ENCODE measurements at regions not wholly inside any gene's neighbourhood (a gene's known extent, or its start where the extent isn't known, plus 50 kb on each side); places are given as distances from the start of the nearest gene placed in this dataset.

- Histone ChIP-seq H3K79me2 (no peaks in the 10 kb centered on the region), H3K4me1 (ENCODE audit: insufficient read depth) (peaks cover 16% of the 10 kb centered on the region), H3K27ac (no peak overlapping the region), H4K20me1 (ENCODE audit: insufficient read depth, poor library complexity, severe bottlenecking) (no peaks in the 10 kb centered on the region), H3K27me3 (no peaks in the 10 kb centered on the region), H3K9me2 (replicated peaks; ENCODE audit: insufficient read depth) (no peaks in the 10 kb centered on the region), H3K9me3 (ENCODE audit: low read depth) (no peaks in the 10 kb centered on the region), H3K4me3 (no peak overlapping the region), H3K4me2 (no peak overlapping the region), H2AFZ (no peak overlapping the region), H3K36me3 (replicated peaks; ENCODE audit: insufficient read depth, low read depth) (no peaks in the 10 kb centered on the region)
- WGBS (ENCODE audit: low lambda C conversion rate, missing lambda C conversion rate): 60% methylated on average over 2 of the region's 2 CpGs
- DNase-seq (ENCODE audit: low spot score): no peak
- no peak for TF ChIP-seq EZH2 (IDR thresholded peaks at IDR 0.05; ENCODE audit: borderline replicate concordance)
- TF ChIP-seq CTCF (IDR thresholded peaks at IDR 0.05; ENCODE audit: poor library complexity): no peak
- no peak for TF ChIP-seq EZH2phosphoT487 (IDR thresholded peaks at IDR 0.05; ENCODE audit: low read depth, severe bottlenecking, unreplicated experiment)
Observed at GRCh38 chr4:53776141-53776540, 184.9 kb upstream of the LNX1 start.

GRCh38 chr4:53775381-53775780, 184.1 kb upstream of the LNX1 start:
- DNase-seq (ENCODE audit: low spot score): no peak
- no peaks in the 10 kb centered on the region for H3K79me2 ChIP-seq
- no peak overlapping the region for H3K27ac ChIP-seq
- H3K9me3 ChIP-seq (ENCODE audit: low read depth): no peaks in the 10 kb centered on the region
- H3K4me1 ChIP-seq (ENCODE audit: insufficient read depth): peaks cover 15% of the 10 kb centered on the region
- no peak overlapping the region for H3K4me2 ChIP-seq
- no peaks in the 10 kb centered on the region for H3K36me3 ChIP-seq (replicated peaks; ENCODE audit: insufficient read depth, low read depth)
- H3K27me3 ChIP-seq: no peaks in the 10 kb centered on the region
- H4K20me1 ChIP-seq (ENCODE audit: insufficient read depth, poor library complexity, severe bottlenecking): no peaks in the 10 kb centered on the region
- WGBS (ENCODE audit: low lambda C conversion rate, missing lambda C conversion rate): 92% methylated on average over 4 of the region's 4 CpGs
- no peaks in the 10 kb centered on the region for H3K9me2 ChIP-seq (replicated peaks; ENCODE audit: insufficient read depth)
- H2AFZ ChIP-seq: no peak overlapping the region
- H3K4me3 ChIP-seq: no peak overlapping the region
- TF ChIP-seq CTCF (IDR thresholded peaks at IDR 0.05; ENCODE audit: poor library complexity) (no peak), EZH2 (IDR thresholded peaks at IDR 0.05; ENCODE audit: borderline replicate concordance) (no peak), EZH2phosphoT487 (IDR thresholded peaks at IDR 0.05; ENCODE audit: low read depth, severe bottlenecking, unreplicated experiment) (no peak)

- Histone ChIP-seq H3K9me3 (ENCODE audit: low read depth) (no peaks in the 10 kb centered on the region), H3K27ac (no peak overlapping the region), H4K20me1 (ENCODE audit: insufficient read depth, poor library complexity, severe bottlenecking) (no peaks in the 10 kb centered on the region), H3K4me2 (no peak overlapping the region), H3K9me2 (replicated peaks; ENCODE audit: insufficient read depth) (no peaks in the 10 kb centered on the region), H3K27me3 (no peaks in the 10 kb centered on the region), H3K4me1 (ENCODE audit: insufficient read depth) (no peaks in the 10 kb centered on the region), H3K4me3 (no peak overlapping the region), H2AFZ (no peak overlapping the region), H3K36me3 (replicated peaks; ENCODE audit: insufficient read depth, low read depth) (no peaks in the 10 kb centered on the region), H3K79me2 (no peaks in the 10 kb centered on the region)
- no peak for DNase-seq (ENCODE audit: low spot score)
- TF ChIP-seq EZH2phosphoT487 (IDR thresholded peaks at IDR 0.05; ENCODE audit: low read depth, severe bottlenecking, unreplicated experiment): no peak
- 58% methylated on average over 3 of the region's 3 CpGs for WGBS (ENCODE audit: low lambda C conversion rate, missing lambda C conversion rate)
Observed at GRCh38 chr4:53771326-53771725, 180.0 kb upstream of the LNX1 start.

- Histone ChIP-seq H3K4me3 (no peak overlapping the region), H3K9me3 (ENCODE audit: low read depth) (no peaks in the 10 kb centered on the region), H4K20me1 (ENCODE audit: insufficient read depth, poor library complexity, severe bottlenecking) (no peaks in the 10 kb centered on the region), H3K79me2 (no peaks in the 10 kb centered on the region), H2AFZ (no peak overlapping the region), H3K27me3 (no peaks in the 10 kb centered on the region), H3K4me1 (ENCODE audit: insufficient read depth) (peaks cover 12% of the 10 kb centered on the region), H3K27ac (no peak overlapping the region), H3K36me3 (replicated peaks; ENCODE audit: insufficient read depth, low read depth) (no peaks in the 10 kb centered on the region), H3K4me2 (no peak overlapping the region), H3K9me2 (replicated peaks; ENCODE audit: insufficient read depth) (no peaks in the 10 kb centered on the region)
- TF ChIP-seq CTCF (IDR thresholded peaks at IDR 0.05; ENCODE audit: poor library complexity) (no peak), EZH2 (IDR thresholded peaks at IDR 0.05; ENCODE audit: borderline replicate concordance) (no peak), EZH2phosphoT487 (IDR thresholded peaks at IDR 0.05; ENCODE audit: low read depth, severe bottlenecking, unreplicated experiment) (no peak)
- WGBS (ENCODE audit: low lambda C conversion rate, missing lambda C conversion rate): 63% methylated on average over 2 of the region's 2 CpGs
- DNase-seq (ENCODE audit: low spot score): no peak
Observed at GRCh38 chr4:53767482-53767881, 176.2 kb upstream of the LNX1 start.

All from hepatocyte (in vitro differentiated cells).